ENCODE measurements at regions not wholly inside any gene's neighbourhood (a gene's known extent, or its start where the extent isn't known, plus 50 kb on each side); places are given as distances from the start of the nearest gene placed in this dataset.

- TF ChIP-seq EZH2 (IDR thresholded peaks at IDR 0.05; ENCODE audit: borderline replicate concordance, insufficient read depth, low read length, poor library complexity, severe bottlenecking) = no peak
- no peak for TF ChIP-seq CTCF (IDR thresholded peaks at IDR 0.05; ENCODE audit: poor library complexity, severe bottlenecking)
- TF ChIP-seq RAD21 (conservative IDR thresholded peaks at IDR 0.05) = no peak
- no peak for TF ChIP-seq REST (IDR thresholded peaks at IDR 0.05; ENCODE audit: borderline replicate concordance)
- TF ChIP-seq POLR2AphosphoS5 (IDR thresholded peaks at IDR 0.05) = no peak
- no peak for TF ChIP-seq EP300 (conservative IDR thresholded peaks at IDR 0.05; ENCODE audit: poor library complexity, severe bottlenecking)
- TF ChIP-seq MXI1 (conservative IDR thresholded peaks at IDR 0.05; ENCODE audit: poor library complexity, severe bottlenecking) = no peak
- no peak for TF ChIP-seq TAF1 (IDR thresholded peaks at IDR 0.05; ENCODE audit: low read depth)
- no peak for TF ChIP-seq SMC3 (conservative IDR thresholded peaks at IDR 0.05; ENCODE audit: poor library complexity)
- H3K36me3 ChIP-seq (ENCODE audit: insufficient read depth, low read length) = no peaks in the 10 kb centered on the region
Measured at GRCh38 chr3:73796382-73796781, 171.6 kb upstream of the PDZRN3 start.

GRCh38 chr3:73791356-73791755 is 166.6 kb upstream of the PDZRN3 start:
- H3K36me3 ChIP-seq (ENCODE audit: insufficient read depth, low read length) = no peaks in the 10 kb centered on the region
- H3K27me3 ChIP-seq (ENCODE audit: insufficient read depth, low read depth, low read length) = no peaks in the 10 kb centered on the region
- no peak overlapping the region for H3K27ac ChIP-seq (ENCODE audit: low read length)
- no peak for TF ChIP-seq MXI1 (conservative IDR thresholded peaks at IDR 0.05; ENCODE audit: poor library complexity, severe bottlenecking)
- no peak for TF ChIP-seq SMC3 (conservative IDR thresholded peaks at IDR 0.05; ENCODE audit: poor library complexity)
- no peak for TF ChIP-seq EZH2 (IDR thresholded peaks at IDR 0.05; ENCODE audit: borderline replicate concordance, insufficient read depth, low read length, poor library complexity, severe bottlenecking)
- TF ChIP-seq TAF1 (IDR thresholded peaks at IDR 0.05; ENCODE audit: low read depth) = no peak
- no peak for TF ChIP-seq POLR2AphosphoS5 (IDR thresholded peaks at IDR 0.05)
- TF ChIP-seq CTCF (IDR thresholded peaks at IDR 0.05; ENCODE audit: poor library complexity, severe bottlenecking) = no peak
- no peak for TF ChIP-seq REST (IDR thresholded peaks at IDR 0.05; ENCODE audit: borderline replicate concordance)
- TF ChIP-seq EP300 (conservative IDR thresholded peaks at IDR 0.05; ENCODE audit: poor library complexity, severe bottlenecking) = no peak
- no peak for TF ChIP-seq RAD21 (conservative IDR thresholded peaks at IDR 0.05)
- no peak overlapping the region for H3K4me3 ChIP-seq (ENCODE audit: low read length)
- H3K79me2 ChIP-seq (replicated peaks; ENCODE audit: insufficient read depth, low read length) = no peaks in the 10 kb centered on the region
- no peaks in the 10 kb centered on the region for H3K9me2 ChIP-seq (ENCODE audit: insufficient read depth, low read length)
- no peak overlapping the region for H3K9ac ChIP-seq (ENCODE audit: low read length)
- H2AFZ ChIP-seq (ENCODE audit: low read depth, low read length) = no peak overlapping the region
- H3K9me3 ChIP-seq (ENCODE audit: low read length) = no peaks in the 10 kb centered on the region
- H3K4me2 ChIP-seq (ENCODE audit: low read length) = no peak overlapping the region
- no peaks in the 10 kb centered on the region for H4K20me1 ChIP-seq (ENCODE audit: insufficient read depth)
- H3F3A ChIP-seq (ENCODE audit: insufficient read depth, low read length, poor library complexity, severe bottlenecking) = no peaks in the 10 kb centered on the region

More at GRCh38 chr3:73796382-73796781, 171.6 kb upstream of the PDZRN3 start:
- no peak overlapping the region for H3K4me2 ChIP-seq (ENCODE audit: low read length)
- no peak overlapping the region for H3K4me3 ChIP-seq (ENCODE audit: low read length)
- H2AFZ ChIP-seq (ENCODE audit: low read depth, low read length) = no peak overlapping the region
- H3K27me3 ChIP-seq (ENCODE audit: insufficient read depth, low read depth, low read length) = no peaks in the 10 kb centered on the region
- no peaks in the 10 kb centered on the region for H3K79me2 ChIP-seq (replicated peaks; ENCODE audit: insufficient read depth, low read length)
- no peak overlapping the region for H3K27ac ChIP-seq (ENCODE audit: low read length)
- H3K9me3 ChIP-seq (ENCODE audit: low read length) = no peaks in the 10 kb centered on the region
- H3K9ac ChIP-seq (ENCODE audit: low read length) = no peak overlapping the region
- H4K20me1 ChIP-seq (ENCODE audit: insufficient read depth) = no peaks in the 10 kb centered on the region
- no peaks in the 10 kb centered on the region for H3K9me2 ChIP-seq (ENCODE audit: insufficient read depth, low read length)
- H3F3A ChIP-seq (ENCODE audit: insufficient read depth, low read length, poor library complexity, severe bottlenecking) = no peaks in the 10 kb centered on the region
